HG02642 (cell line): ENCODE measurements at regions not wholly inside any gene's neighbourhood (a gene's known extent, or its start where the extent isn't known, plus 50 kb on each side); places are given as distances from the start of the nearest gene placed in this dataset.
"Not testable (repeated sequence)": the region's sequence is repeated elsewhere in the genome, so short reads cannot be mapped to it uniquely, and the experiment has no call there.

ENCODE experiments used
- ATAC-seq: cut with Tn5 transposase; IDR thresholded peaks from one replicate; pipeline ENCODE4 v1.9.1; 2021; ENCODE audit warnings: mild to moderate bottlenecking; ENCODE audit not compliant: unreplicated experiment, poor library complexity

GRCh38 chr4:83947125-83947829 lies 411.4 kb downstream of the GPAT3 start:
- ATAC-seq = no peak

- ATAC-seq = not testable (repeated sequence)
Observed at GRCh38 chr4:83943691-83944090, 407.8 kb downstream of the GPAT3 start.

- no peak for ATAC-seq
Observed at GRCh38 chr4:83932750-83933391, 397.0 kb downstream of the GPAT3 start.

GRCh38 chr4:83931659-83932438 lies 395.9 kb downstream of the GPAT3 start:
- ATAC-seq = no peak

GRCh38 chr4:83929550-83929949 lies 393.6 kb downstream of the GPAT3 start:
- no peak for ATAC-seq

GRCh38 chr4:83926950-83927349 lies 391.0 kb downstream of the GPAT3 start:
- ATAC-seq = no peak

GRCh38 chr4:83923341-83923740 lies 387.4 kb downstream of the GPAT3 start:
- ATAC-seq = no peak

- ATAC-seq = no peak
Observed at GRCh38 chr4:83922402-83922801, 386.5 kb downstream of the GPAT3 start.

- ATAC-seq = no peak
Observed at GRCh38 chr4:83921124-83921523, 385.2 kb downstream of the GPAT3 start.

- ATAC-seq = no peak
Observed at GRCh38 chr4:83920375-83920774, 384.5 kb downstream of the GPAT3 start.

GRCh38 chr4:83917572-83917971 lies 381.7 kb downstream of the GPAT3 start:
- ATAC-seq = no peak

GRCh38 chr4:83910693-83911092 lies 374.8 kb downstream of the GPAT3 start:
- ATAC-seq = no peak

GRCh38 chr4:83906561-83906960 lies 370.7 kb downstream of the GPAT3 start:
- no peak for ATAC-seq

GRCh38 chr4:83905952-83906351 lies 370.0 kb downstream of the GPAT3 start:
- ATAC-seq = no peak

- ATAC-seq = not testable (repeated sequence)
Observed at GRCh38 chr4:83903740-83904139, 367.8 kb downstream of the GPAT3 start.

GRCh38 chr4:83894831-83895230 lies 358.9 kb downstream of the GPAT3 start:
- ATAC-seq = no peak

GRCh38 chr4:83890816-83891215 lies 354.9 kb downstream of the GPAT3 start:
- ATAC-seq = no peak

GRCh38 chr4:83890231-83890630 lies 354.3 kb downstream of the GPAT3 start:
- no peak for ATAC-seq

- no peak for ATAC-seq
Observed at GRCh38 chr4:83889802-83890201, 353.9 kb downstream of the GPAT3 start.

GRCh38 chr4:83885256-83886182 lies 349.6 kb downstream of the GPAT3 start:
- no peak for ATAC-seq
